COLO668 (cell line): ENCODE measurements at regions not wholly inside any gene's neighbourhood (a gene's known extent, or its start where the extent isn't known, plus 50 kb on each side); places are given as distances from the start of the nearest gene placed in this dataset.

Source experiments
- DNase-seq: peaks from one replicate; lab custom pipeline; 2025; ENCODE audit not compliant: unreplicated experiment; lab: John Stamatoyannopoulos, UW

DNA sequence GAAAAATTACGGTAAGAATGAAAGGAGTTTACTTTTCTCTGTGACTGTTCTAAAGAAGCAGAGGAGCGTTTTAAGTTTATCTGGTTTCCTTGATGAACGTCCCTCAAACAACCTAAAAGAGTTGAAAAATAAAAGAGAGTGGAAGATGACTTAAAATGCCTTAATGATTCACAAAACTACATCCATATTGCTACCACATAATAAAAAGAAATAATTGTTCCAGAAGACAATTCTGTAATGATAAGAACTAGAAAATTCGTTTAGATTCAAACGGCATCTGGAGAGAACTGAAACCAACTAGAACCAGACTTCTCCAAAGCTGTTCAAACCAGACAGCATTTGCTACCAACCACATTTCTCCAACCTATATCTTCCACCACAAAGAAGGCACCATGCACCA is 68.1 kb downstream of the TEKT4 start:
- DNase-seq: no peak

- DNase-seq: no peak
Measured at GRCh38 chr2:94947097-94948016, 76.1 kb downstream of the TEKT4 start.

- no peak for DNase-seq
Measured at GRCh38 chr2:94955702-94956101, 69.8 kb upstream of the MAL start.

- peak; percentile 19 for DNase-seq
Measured at GRCh38 chr2:94956797-94957391, 68.6 kb upstream of the MAL start.

DNA sequence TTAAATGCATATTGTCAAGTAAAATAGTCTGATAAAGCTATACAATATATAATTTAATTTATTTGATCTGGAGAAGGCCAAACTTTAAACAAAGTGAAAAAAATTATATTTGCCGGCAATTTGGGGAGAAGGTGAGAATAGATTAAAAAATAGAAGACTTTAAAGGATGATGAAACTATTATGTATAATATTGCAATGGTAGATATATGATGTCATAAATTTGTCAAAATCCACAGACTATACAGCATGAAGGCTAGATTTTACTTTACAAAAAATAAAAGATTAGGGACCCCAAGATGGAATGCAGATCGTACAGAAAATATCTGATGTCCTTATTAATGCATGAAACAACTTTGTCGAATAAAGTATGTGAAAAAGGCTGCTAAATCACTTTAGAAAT is 67.3 kb upstream of the MAL start:
- no peak for DNase-seq

DNA sequence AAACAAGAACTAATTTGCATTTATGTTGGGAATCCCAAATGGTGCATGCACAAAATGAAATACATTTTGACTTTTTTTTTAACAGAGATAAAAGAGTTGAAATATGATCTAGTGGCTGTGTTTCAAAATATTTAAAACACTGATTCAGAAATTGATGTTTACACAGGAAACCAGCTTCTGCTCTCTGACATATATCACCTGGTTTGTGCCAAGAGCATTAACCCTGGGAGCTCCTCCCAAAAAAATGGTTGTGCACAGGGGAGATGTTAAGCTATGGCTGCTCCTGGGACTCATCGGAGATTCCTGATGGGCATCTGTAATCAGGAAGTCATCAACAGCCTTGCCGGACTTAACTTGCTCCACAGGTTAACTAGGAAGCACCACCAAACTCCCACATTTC is 65.2 kb upstream of the MAL start:
- DNase-seq: no peak

GRCh38 chr2:94960751-94961150 is 64.8 kb upstream of the MAL start:
- DNase-seq: no peak

DNA sequence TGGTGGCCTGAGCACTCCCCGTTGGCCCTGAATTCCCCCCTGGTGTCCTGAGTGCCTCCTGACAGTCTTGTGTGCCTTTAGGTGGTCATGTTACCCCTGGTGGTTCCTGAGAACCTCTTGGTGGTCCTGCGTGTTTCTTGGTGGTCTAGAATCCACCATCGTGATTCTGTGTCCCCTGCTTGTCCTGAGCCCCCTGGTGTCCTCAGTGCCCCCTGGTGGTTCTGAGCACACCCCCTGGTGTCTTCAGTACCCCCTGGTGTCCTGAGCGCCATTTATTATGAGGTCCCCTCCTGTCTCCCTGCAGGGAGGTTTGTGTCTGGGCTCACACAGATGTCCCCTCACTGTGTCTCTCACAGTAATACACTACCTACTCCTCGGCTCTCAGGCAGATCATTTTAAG is 61.3 kb upstream of the MAL start:
- DNase-seq: no peak

DNA sequence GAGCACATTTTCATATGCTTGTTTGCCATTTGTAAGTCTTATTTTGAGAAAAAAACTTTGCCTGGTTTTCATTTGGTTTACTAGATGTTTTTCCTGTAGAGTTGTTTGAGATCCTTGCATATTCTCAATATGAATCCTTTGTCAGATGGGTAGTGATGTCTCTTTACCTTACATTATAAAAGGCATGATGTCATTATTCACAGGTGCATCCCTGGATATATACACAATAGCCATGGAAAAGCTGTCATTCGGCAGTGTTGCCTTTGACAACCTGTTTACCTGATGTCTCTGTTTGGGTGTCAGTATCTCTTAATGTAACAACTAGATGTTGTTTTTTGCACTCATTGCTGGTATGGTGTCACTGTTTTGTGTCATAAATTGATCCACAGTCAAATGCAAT is 58.8 kb upstream of the MAL start:
- DNase-seq: no peak

- DNase-seq: no peak
Measured at GRCh38 chr2:94970353-94970752, 55.2 kb upstream of the MAL start.
